ENCODE measurements at regions not wholly inside any gene's neighbourhood (a gene's known extent, or its start where the extent isn't known, plus 50 kb on each side); places are given as distances from the start of the nearest gene placed in this dataset.

- no peak for DNase-seq (ENCODE audit: low read depth, low spot score)
These were observed 368.7 kb downstream of the BCOR start for GRCh38 chrX:39728852-39729598.

GRCh38 chrX:39729981-39730661, 367.6 kb downstream of the BCOR start:
- DNase-seq (ENCODE audit: low read depth, low spot score) = peak; percentile 79

DNA sequence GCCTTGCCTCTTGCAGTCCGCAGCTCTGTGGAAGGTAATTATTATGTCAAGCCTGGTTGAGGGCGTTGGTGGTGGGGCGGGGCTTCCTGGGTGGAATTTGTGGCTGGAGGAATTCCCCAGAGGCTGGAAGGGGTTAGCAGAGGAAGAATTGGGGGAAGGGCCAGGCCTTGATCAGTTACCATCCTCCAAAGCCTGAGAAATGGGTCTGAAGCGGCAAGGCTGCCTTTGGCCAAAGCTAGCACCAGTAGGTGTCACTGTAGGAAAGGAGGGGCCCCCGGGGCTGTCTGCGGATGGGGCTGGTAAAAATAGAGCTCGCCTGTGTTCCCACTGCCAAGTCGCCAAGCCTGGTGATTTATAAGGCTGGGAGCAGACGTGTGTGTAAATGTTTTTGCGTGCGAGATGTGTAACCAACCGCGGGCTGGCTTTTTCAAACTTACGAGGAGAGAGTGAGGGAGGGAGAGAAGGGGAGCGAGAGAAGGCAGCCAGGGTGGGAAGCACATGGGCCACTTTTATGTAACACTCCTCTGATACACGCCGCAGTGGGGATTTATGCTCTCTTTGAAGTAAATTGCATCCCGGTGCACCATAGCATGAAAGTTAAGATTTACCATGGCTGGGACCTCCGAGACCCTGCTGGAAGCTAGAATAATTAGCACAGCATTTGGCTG, 367.0 kb downstream of the BCOR start:
- peak; percentile 88 for DNase-seq (ENCODE audit: low read depth, low spot score)

- no peak for DNase-seq (ENCODE audit: low read depth, low spot score)
These were observed 366.5 kb downstream of the BCOR start for GRCh38 chrX:39731330-39731667.

- DNase-seq (ENCODE audit: low read depth, low spot score) = no peak
These were observed 366.0 kb downstream of the BCOR start for GRCh38 chrX:39731735-39732134.

DNA sequence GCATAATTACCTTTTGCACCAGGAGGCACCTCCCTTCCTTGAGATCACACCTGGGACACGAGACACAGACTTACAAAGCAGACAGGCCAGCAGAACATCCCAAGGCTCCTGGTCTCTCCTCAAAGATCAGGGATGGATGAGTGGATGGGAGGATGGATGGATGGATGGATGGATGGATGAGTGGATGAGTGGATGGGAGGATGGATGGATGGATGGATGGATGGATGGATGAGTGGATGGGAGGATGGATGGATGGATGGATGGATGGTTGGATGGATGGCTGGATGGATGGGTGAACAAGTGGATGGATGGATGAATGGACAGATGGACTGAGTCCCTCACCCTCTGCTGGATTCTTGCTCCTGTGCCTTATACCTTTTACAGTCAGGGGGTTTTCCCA, 364.0 kb downstream of the BCOR start:
- DNase-seq (ENCODE audit: low read depth, low spot score) = no peak

DNA sequence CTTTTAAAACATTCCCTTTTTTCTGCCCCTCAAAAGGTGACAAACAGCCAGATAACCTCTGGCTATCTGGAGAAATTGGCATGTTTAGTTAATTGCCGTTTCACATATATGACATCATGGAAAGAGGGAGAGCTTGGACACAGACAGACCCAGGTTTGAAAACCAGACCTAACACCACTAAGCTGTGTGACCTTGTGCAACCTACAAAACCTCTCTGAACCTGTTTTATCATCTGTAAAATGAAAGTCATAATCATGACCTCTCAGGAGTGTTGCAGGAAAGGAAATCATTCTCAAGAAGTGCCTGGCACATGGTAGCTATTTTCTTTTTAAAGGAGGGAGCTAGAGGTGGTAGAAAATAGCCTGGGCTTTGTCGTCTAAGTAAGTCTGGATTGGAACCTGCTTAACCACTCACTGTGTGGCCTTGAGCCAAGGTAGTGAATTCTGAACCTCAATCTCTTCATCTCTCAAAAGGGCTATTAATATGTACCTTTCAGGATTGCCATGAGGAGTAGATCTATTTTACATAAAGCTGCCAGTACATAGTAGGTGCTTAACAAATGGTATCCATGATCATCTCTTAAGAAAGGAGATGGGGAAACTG, 363.5 kb downstream of the BCOR start:
- no peak for DNase-seq (ENCODE audit: low read depth, low spot score)

GRCh38 chrX:39736216-39737211, 361.2 kb downstream of the BCOR start:
- peak; percentile 86 for DNase-seq (ENCODE audit: low read depth, low spot score)

DNA sequence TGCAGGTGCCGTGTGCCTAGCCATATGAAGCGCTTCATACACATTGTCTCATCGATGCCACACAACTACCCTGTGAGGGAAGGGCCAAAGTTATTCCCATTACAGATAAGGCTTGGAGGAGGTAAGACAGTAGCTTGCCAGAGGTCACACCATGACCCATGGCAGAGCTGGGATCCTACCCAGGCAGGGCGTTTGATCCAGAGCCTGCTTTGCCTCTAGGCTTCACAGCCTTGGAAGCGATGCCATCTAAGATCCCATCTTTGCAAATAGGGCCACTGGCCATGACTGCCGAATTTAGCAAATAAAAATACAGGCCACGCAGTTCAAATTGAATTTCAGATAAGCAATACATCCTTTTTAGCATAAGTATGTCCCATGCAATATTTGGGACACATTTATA, 358.2 kb downstream of the BCOR start:
- no peak for DNase-seq (ENCODE audit: low read depth, low spot score)

DNA sequence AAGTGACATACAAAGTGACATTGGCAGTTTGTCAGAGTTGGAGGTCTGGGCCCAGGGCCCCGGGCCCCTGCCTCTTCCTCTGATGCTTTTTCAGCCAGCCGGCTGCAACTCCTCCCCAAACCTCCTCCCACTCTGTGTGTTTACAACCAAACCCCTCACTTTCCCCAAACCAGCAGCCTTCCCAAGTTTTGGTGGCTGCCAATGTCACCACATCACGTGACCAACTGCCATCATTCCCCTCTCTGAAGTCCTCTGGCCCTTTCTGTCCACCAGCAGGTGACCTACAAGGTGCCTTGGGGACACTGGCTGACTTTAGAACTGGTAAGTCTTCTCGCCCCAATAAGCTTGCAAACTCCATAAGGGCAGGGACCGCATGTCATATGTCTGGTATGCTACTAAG, 357.7 kb downstream of the BCOR start:
- no peak for DNase-seq (ENCODE audit: low read depth, low spot score)

DNA sequence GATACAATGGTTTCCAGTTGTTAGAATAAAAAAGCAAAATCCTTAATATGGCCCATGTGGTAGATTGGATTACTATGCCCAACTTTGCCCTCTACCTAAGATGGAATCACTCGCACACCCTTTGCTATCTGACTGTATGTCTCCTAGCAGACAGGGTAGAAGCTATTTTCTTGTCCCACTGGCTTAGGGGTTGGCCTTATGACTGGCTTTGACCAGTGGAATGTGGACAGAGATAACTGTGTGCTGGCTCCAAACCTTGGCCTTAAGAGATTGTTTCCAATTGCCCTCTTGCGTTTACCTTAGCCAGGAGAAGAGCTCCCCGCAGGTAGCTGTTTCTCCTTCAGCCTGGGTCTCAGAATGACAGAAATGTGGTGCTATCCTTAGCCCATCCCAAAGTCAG, 355.9 kb downstream of the BCOR start:
- no peak for DNase-seq (ENCODE audit: low read depth, low spot score)

DNA sequence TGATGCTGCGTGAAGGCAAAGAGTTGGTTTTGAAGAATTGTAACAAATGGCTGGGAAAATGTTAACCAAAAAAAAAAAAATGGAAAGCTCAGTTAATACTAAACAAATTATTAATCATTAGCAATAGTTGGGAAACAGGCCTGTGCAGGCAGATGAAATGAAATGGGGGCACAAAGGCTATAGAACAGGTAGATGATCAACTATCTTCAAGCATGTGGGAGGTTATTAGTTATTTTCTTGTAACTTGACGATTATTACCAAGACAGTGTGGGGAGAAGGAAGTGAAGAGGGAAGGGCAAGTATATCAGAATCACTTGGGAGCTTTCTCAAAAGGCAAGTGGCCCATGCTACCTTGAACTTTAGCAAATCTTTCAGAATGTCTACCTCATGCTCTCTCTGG, 351.9 kb downstream of the BCOR start:
- no peak for DNase-seq (ENCODE audit: low read depth, low spot score)

- no peak for DNase-seq (ENCODE audit: low read depth, low spot score)
These were observed 348.6 kb downstream of the BCOR start for GRCh38 chrX:39749135-39749534.

GRCh38 chrX:39749728-39750127, 348.0 kb downstream of the BCOR start:
- DNase-seq (ENCODE audit: low read depth, low spot score) = no peak

DNA sequence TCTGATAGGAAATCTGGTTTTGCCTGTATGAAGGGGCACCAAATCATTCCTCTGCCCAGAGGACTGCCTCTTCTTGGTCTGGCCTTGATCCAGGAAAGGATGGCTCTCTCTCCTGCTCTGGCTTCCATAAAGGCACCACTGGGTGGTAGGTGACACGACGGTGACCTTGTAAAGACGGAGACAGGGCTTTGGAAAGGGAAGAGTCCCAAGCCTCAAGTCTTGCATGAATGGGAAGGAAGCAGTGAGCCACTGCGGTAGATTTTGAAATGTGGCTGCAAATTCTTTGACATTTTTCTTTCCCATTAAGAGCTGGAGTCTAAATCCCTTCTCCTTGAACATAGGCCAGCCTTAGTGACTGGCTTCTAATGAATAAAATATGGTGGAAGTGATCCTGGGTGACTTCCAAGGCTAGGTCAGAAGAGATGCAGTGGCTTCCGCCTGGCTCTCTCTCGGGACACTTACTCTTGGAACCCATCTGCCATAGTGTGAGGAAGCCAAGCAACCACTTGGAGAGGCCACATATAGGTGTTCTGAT, 347.4 kb downstream of the BCOR start:
- no peak for DNase-seq (ENCODE audit: low read depth, low spot score)

GRCh38 chrX:39750848-39751247, 346.9 kb downstream of the BCOR start:
- DNase-seq (ENCODE audit: low read depth, low spot score) = no peak

DNA sequence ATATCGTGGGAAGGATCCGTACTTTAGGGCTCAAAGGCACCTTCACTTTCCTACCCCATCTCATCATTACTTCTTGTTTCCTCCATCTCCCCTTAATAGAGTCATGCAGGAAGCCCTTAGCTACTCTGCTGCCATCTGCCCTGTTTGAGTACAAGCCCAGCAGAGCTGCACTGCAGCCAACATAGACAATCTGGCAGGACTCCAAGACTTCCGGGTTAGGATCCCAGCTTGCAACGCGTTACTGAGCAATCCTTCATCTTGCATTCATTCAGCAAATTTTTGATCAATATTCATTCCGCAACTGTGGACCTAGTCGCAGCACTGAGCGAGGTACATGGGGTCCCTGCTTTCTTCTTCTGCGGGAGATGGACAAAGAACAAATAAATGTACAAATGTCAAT, 344.9 kb downstream of the BCOR start:
- DNase-seq (ENCODE audit: low read depth, low spot score) = no peak

- DNase-seq (ENCODE audit: low read depth, low spot score) = peak; percentile 45
These were observed 344.3 kb downstream of the BCOR start for GRCh38 chrX:39753293-39753996.

DNA sequence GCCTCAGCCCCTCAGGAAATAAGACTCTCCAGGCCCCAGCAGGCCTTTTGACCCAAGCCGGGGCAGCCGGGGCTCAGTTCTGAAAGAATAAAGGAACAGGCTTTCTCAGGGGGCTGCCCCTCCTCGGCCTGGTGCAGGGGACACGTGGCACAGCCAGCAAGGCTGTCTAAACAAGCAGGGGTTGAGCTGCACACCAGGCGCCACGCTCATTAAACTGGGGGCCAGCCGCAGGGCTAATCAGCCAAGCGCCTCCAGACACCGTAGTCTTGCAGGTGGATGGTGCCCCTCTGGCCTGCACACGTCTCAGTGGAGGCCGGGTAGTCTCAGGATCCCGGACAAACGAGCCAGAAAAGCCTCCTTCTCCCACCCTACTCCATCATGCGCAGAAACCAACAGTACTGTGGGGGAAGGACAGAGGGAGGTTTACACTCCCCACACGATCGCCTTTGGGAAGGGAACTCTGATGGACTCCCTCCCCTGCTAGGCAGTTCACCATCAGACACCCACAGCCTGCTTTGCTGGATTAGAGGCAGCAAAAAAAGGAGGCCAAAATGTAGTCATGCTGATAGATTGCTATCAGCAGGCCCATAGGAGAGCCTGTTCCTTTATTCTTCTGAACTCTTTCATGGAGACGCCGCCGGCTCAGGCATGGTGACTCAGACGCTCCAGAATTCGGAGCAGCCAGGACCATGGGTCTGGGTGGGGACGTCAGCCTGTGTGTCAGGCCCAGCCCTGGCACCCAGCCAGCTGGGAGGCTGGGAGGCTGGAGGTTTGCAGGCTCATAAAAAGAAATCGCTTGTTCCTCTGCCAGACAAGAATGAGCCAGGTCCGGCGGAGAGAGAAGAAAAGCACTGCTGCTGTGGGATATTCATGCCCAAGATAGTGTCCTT, 342.4 kb downstream of the BCOR start:
- peak; percentile 97 for DNase-seq (ENCODE audit: low read depth, low spot score)
